Fibroblast of the aortic adventitia (primary cell): ENCODE measurements at regions not wholly inside any gene's neighbourhood (a gene's known extent, or its start where the extent isn't known, plus 50 kb on each side); places are given as distances from the start of the nearest gene placed in this dataset.
"Not testable (repeated sequence)": the region's sequence is repeated elsewhere in the genome, so short reads cannot be mapped to it uniquely, and the experiment has no call there.

Source experiments
- DNase-seq: peaks from one replicate; pipeline ENCODE4 v3.0.0-alpha.2; 2010; ENCODE audit warnings: low read depth
- H3K4me3 ChIP-seq: 2 replicates; pipeline ENCODE4 v1.5.1; 2011; ENCODE audit warnings: low read depth, mild to moderate bottlenecking, control low read depth, low read length, moderate library complexity
- TF ChIP-seq, protein P1 (sequence below): IDR thresholded peaks from 2 replicates; pipeline ENCODE4 v1.5.1; 2011; ENCODE audit warnings: mild to moderate bottlenecking, low read length, control low read depth, inconsistent platforms; ENCODE audit not compliant: insufficient read depth

DNA sequence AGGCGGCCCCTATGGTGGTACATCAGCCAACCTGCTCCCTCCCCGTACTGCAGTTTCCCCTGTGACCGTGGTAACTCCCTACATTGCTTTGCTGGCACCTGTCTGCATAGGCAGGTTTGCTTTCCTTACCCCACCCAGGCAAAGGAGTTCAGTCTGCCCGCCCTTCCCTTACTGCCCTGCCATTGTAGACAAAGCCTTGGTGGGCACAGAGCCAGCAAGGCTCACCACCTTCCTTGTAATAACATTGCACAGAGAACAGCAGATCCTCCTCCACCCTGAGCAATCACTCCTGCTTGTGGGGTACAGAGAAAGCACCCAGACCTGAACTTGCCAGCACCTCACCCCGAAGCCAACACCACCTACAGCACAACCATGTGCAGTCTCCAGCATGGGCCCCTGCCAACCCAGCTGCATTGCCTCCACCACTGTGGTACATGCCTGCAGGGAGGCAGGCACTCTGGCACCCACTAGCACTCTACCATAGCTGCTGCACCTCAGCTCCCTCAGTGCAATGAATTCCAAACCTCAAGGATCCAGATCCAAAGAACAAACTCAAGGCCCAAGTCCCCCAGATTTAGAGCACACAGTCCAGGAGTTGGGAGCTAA lies 192.7 kb upstream of the KCNMB2 start:
- no peak for DNase-seq
- H3K4me3 ChIP-seq, result no peak overlapping the region
- TF ChIP-seq, protein P1, sequence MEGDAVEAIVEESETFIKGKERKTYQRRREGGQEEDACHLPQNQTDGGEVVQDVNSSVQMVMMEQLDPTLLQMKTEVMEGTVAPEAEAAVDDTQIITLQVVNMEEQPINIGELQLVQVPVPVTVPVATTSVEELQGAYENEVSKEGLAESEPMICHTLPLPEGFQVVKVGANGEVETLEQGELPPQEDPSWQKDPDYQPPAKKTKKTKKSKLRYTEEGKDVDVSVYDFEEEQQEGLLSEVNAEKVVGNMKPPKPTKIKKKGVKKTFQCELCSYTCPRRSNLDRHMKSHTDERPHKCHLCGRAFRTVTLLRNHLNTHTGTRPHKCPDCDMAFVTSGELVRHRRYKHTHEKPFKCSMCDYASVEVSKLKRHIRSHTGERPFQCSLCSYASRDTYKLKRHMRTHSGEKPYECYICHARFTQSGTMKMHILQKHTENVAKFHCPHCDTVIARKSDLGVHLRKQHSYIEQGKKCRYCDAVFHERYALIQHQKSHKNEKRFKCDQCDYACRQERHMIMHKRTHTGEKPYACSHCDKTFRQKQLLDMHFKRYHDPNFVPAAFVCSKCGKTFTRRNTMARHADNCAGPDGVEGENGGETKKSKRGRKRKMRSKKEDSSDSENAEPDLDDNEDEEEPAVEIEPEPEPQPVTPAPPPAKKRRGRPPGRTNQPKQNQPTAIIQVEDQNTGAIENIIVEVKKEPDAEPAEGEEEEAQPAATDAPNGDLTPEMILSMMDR, result no peak

DNA sequence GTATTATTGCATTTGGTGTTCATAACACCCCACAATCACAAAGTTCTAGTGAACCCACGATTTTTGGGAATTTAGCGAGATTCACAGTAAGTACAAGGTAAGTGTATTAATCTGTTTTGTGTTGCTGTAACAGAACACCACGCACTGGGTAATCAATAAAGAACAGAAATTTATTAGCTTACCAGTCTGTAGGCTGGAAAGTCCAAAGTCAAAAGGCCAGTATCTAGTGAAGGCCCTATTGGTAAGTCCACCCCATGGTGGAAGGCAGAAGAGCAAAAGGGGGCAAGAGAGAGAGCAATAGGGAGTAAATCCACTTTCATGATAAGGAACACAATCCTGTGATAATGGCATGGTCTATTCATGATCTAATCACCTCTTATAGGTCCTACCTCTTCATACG lies 190.3 kb upstream of the KCNMB2 start:
- no peak for DNase-seq
- H3K4me3 ChIP-seq, result no peak overlapping the region
- TF ChIP-seq, protein P1, result no peak

DNA sequence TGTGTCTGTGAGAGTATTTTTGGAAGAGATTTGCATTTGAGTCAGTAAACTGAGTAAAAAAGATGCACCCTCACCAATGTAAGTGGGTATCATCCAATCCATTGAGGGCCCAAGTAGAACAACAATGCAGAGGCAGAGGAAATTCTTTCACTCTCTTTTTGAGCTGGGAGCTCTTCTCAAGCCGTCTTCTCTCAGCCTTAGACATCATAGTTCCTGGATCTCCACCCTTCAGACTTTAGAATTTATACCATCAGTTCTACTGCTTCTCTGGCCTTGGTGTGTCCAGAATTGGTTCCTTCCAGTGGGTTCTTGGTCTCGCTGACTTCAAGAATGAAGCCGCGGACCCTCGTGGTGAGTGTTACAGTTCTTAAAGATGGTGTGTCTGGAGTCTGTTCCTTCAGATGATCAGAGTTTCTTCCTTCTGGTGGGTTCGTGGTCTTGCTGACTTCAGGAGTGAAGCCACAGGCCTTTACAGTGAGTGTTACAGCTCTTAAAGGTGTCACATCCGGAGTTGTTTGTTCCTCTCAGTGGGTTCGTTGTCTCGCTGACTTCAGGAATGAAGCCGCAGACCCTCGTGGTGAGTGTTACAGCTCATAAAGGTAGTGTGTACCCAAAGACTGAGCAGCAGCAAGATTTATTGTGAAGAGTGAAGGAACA lies 187.5 kb upstream of the KCNMB2 start:
- H3K4me3 ChIP-seq, DNase-seq: not testable (repeated sequence)

DNA sequence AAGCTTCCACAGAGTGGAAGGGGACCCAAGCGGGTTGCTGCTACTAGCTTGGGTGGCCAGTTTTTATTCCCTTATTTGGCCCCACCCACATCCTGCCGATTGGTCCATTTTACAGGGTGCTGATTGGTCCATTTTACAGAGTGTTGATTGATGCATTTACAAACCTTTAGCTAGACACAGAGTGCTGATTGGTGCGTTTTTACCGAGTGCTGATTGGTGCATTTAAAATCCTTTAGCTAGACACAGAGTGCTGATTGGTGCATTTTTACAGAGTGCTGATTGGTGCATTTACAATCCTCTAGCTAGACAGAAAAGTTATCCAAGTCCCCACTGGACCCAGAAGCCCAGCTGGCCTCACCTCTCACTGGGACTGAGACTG lies 187.0 kb upstream of the KCNMB2 start:
- H3K4me3 ChIP-seq, DNase-seq: not testable (repeated sequence)

DNA sequence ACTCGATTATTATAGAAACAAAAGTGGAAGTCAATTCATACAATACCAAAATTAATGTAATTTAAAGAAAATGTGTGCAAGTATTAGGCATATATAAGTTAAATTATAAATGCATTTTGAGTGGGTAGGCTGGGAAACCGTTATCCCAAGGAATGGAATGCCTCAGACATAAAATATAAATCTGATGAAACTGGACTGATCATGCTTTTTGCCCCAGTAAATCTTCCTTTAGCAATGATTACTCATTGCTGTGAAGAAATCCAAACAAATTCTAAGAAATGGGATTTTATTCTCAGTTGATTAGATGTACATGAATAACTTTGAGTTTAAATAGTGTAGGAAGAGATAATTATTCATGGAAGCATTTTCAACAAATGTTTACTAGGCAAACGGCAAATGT lies 185.5 kb upstream of the KCNMB2 start:
- DNase-seq, result peak; percentile 57
- H3K4me3 ChIP-seq, result no peak overlapping the region
- TF ChIP-seq, protein P1, result no peak

DNA sequence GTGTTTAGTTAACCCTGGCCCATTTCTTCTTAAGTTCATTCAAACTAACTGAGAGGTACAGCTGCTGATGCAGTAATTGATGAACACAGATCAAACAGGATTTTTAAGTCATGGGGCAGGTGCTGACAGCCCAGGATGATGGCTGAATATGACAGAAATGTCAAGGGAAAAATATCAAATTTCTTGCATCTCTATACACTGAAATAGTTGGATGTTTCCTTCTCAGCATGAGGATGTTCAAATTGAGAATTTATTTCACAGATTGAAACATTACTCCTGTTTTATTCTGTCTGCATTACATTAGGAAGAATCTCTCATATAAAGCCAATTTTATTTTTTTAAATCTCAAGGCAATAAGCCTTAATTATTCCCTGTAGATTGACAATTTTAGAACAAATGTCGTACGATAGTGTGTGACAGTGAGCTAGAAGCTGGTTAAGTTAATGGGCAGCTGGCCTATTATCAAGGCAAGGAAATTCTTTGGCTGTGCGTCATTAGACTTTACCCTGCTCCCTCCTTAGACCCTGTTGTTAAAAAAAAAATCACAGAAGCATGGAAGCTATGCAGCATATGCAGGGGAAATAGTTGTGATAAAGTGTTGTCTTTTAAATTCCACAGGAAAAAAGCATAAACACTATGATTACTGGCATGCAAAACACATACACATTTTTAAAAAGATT lies 183.8 kb upstream of the KCNMB2 start:
- H3K4me3 ChIP-seq, result no peak overlapping the region
- DNase-seq, result peak; percentile 91

DNA sequence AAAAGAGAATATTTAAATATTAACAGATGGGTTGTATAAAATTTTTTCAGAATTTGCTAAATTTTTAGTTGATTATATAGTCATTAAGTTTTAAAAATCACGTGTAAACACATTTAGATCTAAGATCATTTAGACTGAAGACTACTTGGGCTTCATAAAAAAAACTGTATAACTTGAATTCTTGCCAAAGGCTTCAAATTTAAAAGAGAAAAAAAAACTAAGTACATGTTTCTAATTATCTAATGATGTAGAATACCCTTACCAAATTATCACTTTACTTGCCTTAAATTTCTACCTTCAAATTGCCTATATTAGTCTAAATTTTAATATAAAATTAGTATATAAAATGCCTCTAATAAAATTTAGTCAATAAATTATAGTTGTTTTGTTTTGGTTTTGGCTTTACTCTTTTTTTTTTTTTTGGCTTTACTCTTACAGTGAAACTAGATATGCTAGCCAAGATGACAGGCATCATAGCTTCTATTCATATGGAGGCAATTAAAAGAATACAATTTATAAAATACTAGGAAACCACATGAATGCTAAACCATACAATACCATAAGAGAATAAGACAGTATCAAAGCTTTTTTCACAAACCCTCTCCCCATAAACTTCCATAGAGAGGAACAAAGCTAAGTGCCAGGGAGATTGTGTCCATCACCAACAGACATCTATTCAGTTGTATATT lies 183.1 kb upstream of the KCNMB2 start:
- H3K4me3 ChIP-seq, result no peak overlapping the region
- TF ChIP-seq, protein P1, result no peak
- DNase-seq, result peak; percentile 65

More for the DNA sequence above, 183.8 kb upstream of the KCNMB2 start:
- TF ChIP-seq, protein P1, result no peak
